T-cell (primary cell): ENCODE measurements at regions not wholly inside any gene's neighbourhood (a gene's known extent, or its start where the extent isn't known, plus 50 kb on each side); places are given as distances from the start of the nearest gene placed in this dataset.
"Not testable (repeated sequence)": the region's sequence is repeated elsewhere in the genome, so short reads cannot be mapped to it uniquely, and the experiment has no call there.

Experiments used
- ATAC-seq, 4 experiments: fragments of 200-7000 bp in 3 of 4; fragments of 150-1000 bp in 1 of 4; cut with Tn5 transposase; replicated peaks in 1 of 4; 1 replicate in 3 of 4; 2 replicates in 1 of 4; pipeline ENCODE4 v1.10.0; 2021; ENCODE audit warnings: moderate library complexity in 3 of 4, mild to moderate bottlenecking in 2 of 4, moderate number of reproducible peaks in 1 of 4
- CTCF ChIA-PET, 2 donors: fragments of 300-600 bp; sonication (Branson Sonifier 250); formaldehyde crosslinking; loops; one replicate each; lab custom pipeline; 2022; ENCODE audit warnings: antibody characterized with exemption in 2 of 2; lab: Charles Lee
- POLR2A ChIA-PET, 2 donors: fragments of 300-600 bp; sonication (Branson Sonifier 250); formaldehyde crosslinking; loops; one replicate each; lab custom pipeline; 2022; ENCODE audit warnings: antibody characterized with exemption in 2 of 2; lab: Charles Lee
- DNase-seq, 35 experiments: peaks; one replicate each; pipeline versions ENCODE4 v3.0.0 to v3.0.0-alpha.2; 2013 to 2023
- H3K27ac ChIP-seq: one replicate; pipeline ENCODE4 v1.5.1; 2013; ENCODE audit warnings: low read length
- H3K27me3 ChIP-seq, 2 experiments: replicated peaks in 1 of 2; 1 replicate in 1 of 2; 2 replicates in 1 of 2; pipeline versions ENCODE4 v1.6.1 to v1.7.0; 2013; ENCODE audit warnings: low read length in 1 of 2, mixed read lengths in 1 of 2; ENCODE audit not compliant: control insufficient read depth in 2 of 2, insufficient read depth in 2 of 2; ENCODE audit errors: extremely low read depth in 1 of 2
- H3K36me3 ChIP-seq, 2 donors: 1 replicate in 1 of 2; 2 replicates in 1 of 2; pipeline versions ENCODE4 v1.6.1 to v1.7.0; 2013; ENCODE audit warnings: low read length in 1 of 2; ENCODE audit not compliant: control insufficient read depth in 2 of 2, insufficient read depth in 1 of 2; ENCODE audit errors: extremely low read depth in 1 of 2
- H3K4me1 ChIP-seq, 2 experiments: 1 replicate in 1 of 2; 2 replicates in 1 of 2; pipeline versions ENCODE4 v1.6.1 to v1.7.0; 2013; ENCODE audit warnings: low read length in 2 of 2, mixed read lengths in 1 of 2; ENCODE audit not compliant: insufficient read depth in 2 of 2, control insufficient read depth in 1 of 2; ENCODE audit errors: extremely low read depth in 1 of 2
- H3K4me3 ChIP-seq, 2 donors: 1 replicate in 1 of 2; 2 replicates in 1 of 2; pipeline versions ENCODE4 v1.5.1 to v1.7.0; 2013; ENCODE audit warnings: mild to moderate bottlenecking in 2 of 2, low read length in 1 of 2, moderate library complexity in 1 of 2; ENCODE audit not compliant: control insufficient read depth in 1 of 2; ENCODE audit errors: extremely low read depth in 1 of 2
- H3K9me3 ChIP-seq: 2 replicates; pipeline ENCODE4 v1.7.0; 2013
- H3K27ac Mint-ChIP-seq, 2 donors: one replicate each; pipeline ENCODE4 v1.8.0; 2020 to 2021; ENCODE audit warnings: mild to moderate bottlenecking in 2 of 2, mixed read lengths in 2 of 2
- H3K27me3 Mint-ChIP-seq, 2 donors: one replicate each; pipeline ENCODE4 v1.8.0; 2021 to 2022; ENCODE audit warnings: mixed read lengths in 2 of 2
- H3K36me3 Mint-ChIP-seq: one replicate; pipeline ENCODE4 v1.8.0; 2021; ENCODE audit warnings: mixed read lengths
- H3K4me1 Mint-ChIP-seq, 3 donors: one replicate each; pipeline ENCODE4 v1.8.0; 2020 to 2022; ENCODE audit warnings: mixed read lengths in 3 of 3, mild to moderate bottlenecking in 1 of 3
- H3K4me3 Mint-ChIP-seq, 3 donors: one replicate each; pipeline ENCODE4 v1.8.0; 2020 to 2022; ENCODE audit warnings: mild to moderate bottlenecking in 3 of 3, mixed read lengths in 3 of 3, moderate library complexity in 3 of 3
- H3K9me3 Mint-ChIP-seq, 3 donors: one replicate each; pipeline ENCODE4 v1.8.0; 2020 to 2022; ENCODE audit warnings: mixed read lengths in 3 of 3
- WGBS: methylation state at CpG from one replicate; pipeline ENCODE4 v1.1.5; 2013; ENCODE audit warnings: missing lambda C conversion rate; ENCODE audit not compliant: insufficient coverage; 5-methylcytosine and 5-hydroxymethylcytosine counted together

DNA sequence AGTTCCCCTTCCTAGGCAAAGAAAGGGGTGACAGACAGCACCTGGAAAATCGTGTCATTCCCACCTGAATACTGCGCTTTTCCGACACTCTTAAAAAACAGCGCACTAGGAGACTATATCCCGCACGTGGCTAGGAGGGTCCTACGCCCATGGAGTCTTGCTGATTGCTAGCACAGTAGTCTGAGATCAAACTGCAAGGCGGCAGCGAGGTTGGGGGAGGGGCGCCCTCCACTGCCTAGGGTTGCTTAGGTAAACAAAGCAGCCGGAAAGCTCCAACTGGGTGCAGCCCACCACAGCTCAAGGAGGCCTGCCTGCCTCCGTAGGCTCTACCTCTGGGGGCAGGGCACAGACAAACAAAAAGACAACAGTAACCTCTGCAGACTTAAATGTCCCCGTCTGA lies 367.5 kb downstream of the PRR16 start:
- H3K4me1 ChIP-seq, H3K36me3 Mint-ChIP-seq, ATAC-seq, H3K27ac Mint-ChIP-seq, DNase-seq, H3K9me3 Mint-ChIP-seq, POLR2A ChIA-PET, H3K36me3 ChIP-seq, H3K27me3 ChIP-seq, H3K4me1 Mint-ChIP-seq, H3K27me3 Mint-ChIP-seq, H3K4me3 ChIP-seq, CTCF ChIA-PET, H3K27ac ChIP-seq, H3K9me3 ChIP-seq, H3K4me3 Mint-ChIP-seq: not testable (repeated sequence)
- whole genome bisulfite sequencing: 86% methylated on average over 10 of the region's 13 CpGs

DNA sequence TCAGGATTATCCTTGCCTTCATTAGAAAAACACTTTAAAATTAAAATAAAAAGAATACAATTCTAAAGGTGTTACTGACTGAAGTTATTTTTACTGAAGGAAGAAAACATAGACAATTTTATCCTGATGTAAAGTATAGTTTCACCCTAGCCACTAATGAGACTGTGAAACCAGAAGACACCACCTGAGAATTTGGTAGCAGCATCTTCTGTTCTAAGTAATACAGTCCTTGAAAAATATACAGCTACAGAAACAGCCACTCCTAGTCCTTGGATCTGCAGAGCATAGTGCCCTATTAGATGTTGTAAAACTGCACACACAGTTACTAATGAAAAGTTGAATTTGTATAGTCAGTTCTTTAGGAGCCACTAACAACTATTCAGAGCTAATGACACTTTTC lies 377.7 kb downstream of the PRR16 start:
- Histone ChIP-seq H3K36me3 (no peaks in the 10 kb centered on the region), H3K27me3 (no peaks in the 10 kb centered on the region), H3K4me1 (no peaks in the 10 kb centered on the region), H3K27ac (no peak overlapping the region), H3K4me3 (no peak overlapping the region), H3K9me3 (no peaks in the 10 kb centered on the region)
- Mint-ChIP-seq H3K9me3 (peaks cover 3 to 9% (median 5%) of the 10 kb centered on the region in 3 donors), H3K4me1 (no peaks in the 10 kb centered on the region), H3K36me3 (no peaks in the 10 kb centered on the region), H3K27ac (no peak overlapping the region), H3K4me3 (no peak overlapping the region), H3K27me3 (no peaks in the 10 kb centered on the region)
- no peak for DNase-seq
- POLR2A ChIA-PET: no interaction called here
- ATAC-seq: no peak
- CTCF ChIA-PET: no interaction called here

DNA sequence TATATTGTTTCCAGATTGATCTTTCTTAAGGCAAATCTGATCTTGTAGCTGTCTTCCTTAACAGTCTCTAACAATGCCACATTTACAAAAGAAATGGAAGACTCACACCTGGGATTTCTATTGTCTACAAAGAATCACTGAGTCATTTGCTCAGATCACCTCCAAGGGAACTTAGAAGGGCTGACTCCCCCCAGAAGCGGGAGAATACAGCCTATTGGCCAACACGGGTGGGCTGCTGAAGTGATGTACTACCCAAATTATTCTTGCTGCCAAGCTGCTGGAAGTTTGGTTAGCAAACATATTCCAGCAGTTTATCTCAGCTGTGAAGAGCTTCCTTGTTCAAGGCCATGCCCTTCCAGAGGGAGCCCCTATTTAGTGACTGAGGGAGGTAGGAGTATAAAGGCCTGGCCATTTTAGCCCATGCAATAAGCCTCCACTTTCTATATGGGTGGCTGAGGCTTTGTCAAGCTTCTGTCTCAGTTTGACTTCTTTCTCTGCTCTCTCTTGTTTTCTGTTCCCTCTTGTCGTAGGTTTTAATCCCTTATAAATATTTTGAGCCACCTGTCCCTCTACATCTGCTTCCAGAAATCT lies 379.4 kb downstream of the PRR16 start:
- no peak overlapping the region for H3K4me3 Mint-ChIP-seq
- Histone ChIP-seq H3K4me3 (no peak overlapping the region), H3K4me1 (no peaks in the 10 kb centered on the region), H3K9me3 (no peaks in the 10 kb centered on the region), H3K36me3 (no peaks in the 10 kb centered on the region), H3K27ac (no peak overlapping the region), H3K27me3 (no peaks in the 10 kb centered on the region)
- ChIA-PET CTCF (no interaction called here), POLR2A (no interaction called here)
- no peak for ATAC-seq
- H3K4me1 Mint-ChIP-seq: no peaks in the 10 kb centered on the region
- H3K36me3 Mint-ChIP-seq: no peaks in the 10 kb centered on the region
- no peak for DNase-seq
- H3K27me3 Mint-ChIP-seq: no peaks in the 10 kb centered on the region
- peaks cover 3 to 9% (median 6%) of the 10 kb centered on the region in 3 donors for H3K9me3 Mint-ChIP-seq
- WGBS: 72% methylated on average over 3 of the region's 3 CpGs
- no peak overlapping the region for H3K27ac Mint-ChIP-seq

GRCh38 chr5:120848883-120849282 lies 384.8 kb downstream of the PRR16 start:
- Histone ChIP-seq H3K36me3 (no peaks in the 10 kb centered on the region), H3K27ac (no peak overlapping the region), H3K4me3 (no peak overlapping the region), H3K4me1 (no peaks in the 10 kb centered on the region), H3K9me3 (no peaks in the 10 kb centered on the region), H3K27me3 (no peaks in the 10 kb centered on the region)
- peaks cover 3 to 12% (median 4%) of the 10 kb centered on the region in 3 donors for H3K9me3 Mint-ChIP-seq
- no peak overlapping the region for H3K27ac Mint-ChIP-seq
- no peak for ATAC-seq
- H3K4me3 Mint-ChIP-seq: no peak overlapping the region
- ChIA-PET CTCF (no interaction called here), POLR2A (no interaction called here)
- H3K4me1 Mint-ChIP-seq: no peaks in the 10 kb centered on the region
- no peak for DNase-seq
- 70% methylated on average over 1 of the region's 2 CpGs for WGBS
- no peaks in the 10 kb centered on the region for H3K36me3 Mint-ChIP-seq
- no peaks in the 10 kb centered on the region for H3K27me3 Mint-ChIP-seq

DNA sequence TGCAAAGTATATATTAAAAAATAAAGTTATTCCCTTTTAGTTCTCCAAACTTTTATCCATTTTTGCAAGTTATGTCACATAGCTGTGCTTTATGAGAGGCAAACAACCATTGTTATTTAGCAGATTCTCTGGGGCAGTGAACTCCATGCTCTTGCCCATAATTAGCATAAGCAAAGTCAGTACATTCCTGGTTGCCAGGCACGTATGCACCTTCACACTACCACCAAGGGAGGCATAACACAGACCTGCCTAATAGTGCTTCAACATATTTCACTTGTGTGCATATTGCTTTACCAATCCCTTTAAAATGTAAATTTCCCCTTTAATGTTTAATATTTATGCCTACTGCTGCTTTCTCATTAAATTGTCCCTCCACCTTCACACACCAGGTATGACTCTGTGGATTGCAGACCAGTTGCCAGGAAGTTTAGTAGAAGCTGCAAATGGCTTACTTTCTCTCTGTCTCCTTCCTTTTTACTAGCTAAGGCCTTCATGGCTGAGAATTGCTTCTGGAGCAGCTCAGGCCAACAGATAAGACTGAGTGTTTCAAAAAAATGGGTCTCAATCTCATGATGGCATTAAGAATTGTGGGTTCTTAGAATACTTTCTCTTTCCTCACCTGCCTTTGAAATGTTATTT lies 388.2 kb downstream of the PRR16 start:
- WGBS: no CpG with 5 or more reads among the region's 1 CpG
- Mint-ChIP-seq H3K27me3 (no peaks in the 10 kb centered on the region), H3K27ac (no peak overlapping the region), H3K4me1 (no peaks in the 10 kb centered on the region), H3K9me3 (peaks cover 3 to 12% (median 7%) of the 10 kb centered on the region in 3 donors), H3K4me3 (no peak overlapping the region), H3K36me3 (no peaks in the 10 kb centered on the region)
- DNase-seq: no peak
- ChIA-PET CTCF (no interaction called here), POLR2A (no interaction called here)
- no peak for ATAC-seq
- H3K9me3 ChIP-seq: no peaks in the 10 kb centered on the region
- no peak overlapping the region for H3K4me3 ChIP-seq
- H3K27me3 ChIP-seq: no peaks in the 10 kb centered on the region
- no peaks in the 10 kb centered on the region for H3K36me3 ChIP-seq
- H3K4me1 ChIP-seq: no peaks in the 10 kb centered on the region
- H3K27ac ChIP-seq: no peak overlapping the region

GRCh38 chr5:120866997-120867396 lies 402.9 kb downstream of the PRR16 start:
- Mint-ChIP-seq H3K27ac (no peak overlapping the region), H3K4me1 (no peaks in the 10 kb centered on the region), H3K36me3 (no peaks in the 10 kb centered on the region), H3K27me3 (no peaks in the 10 kb centered on the region), H3K9me3 (peaks cover 0 to 5% (median 4%) of the 10 kb centered on the region in 3 donors), H3K4me3 (no peak overlapping the region)
- H3K4me3 ChIP-seq: no peak overlapping the region
- POLR2A ChIA-PET: no interaction called here
- no peaks in the 10 kb centered on the region for H3K27me3 ChIP-seq
- ATAC-seq (no peak), DNase-seq (no peak)
- H3K9me3 ChIP-seq: no peaks in the 10 kb centered on the region
- H3K36me3 ChIP-seq: no peaks in the 10 kb centered on the region
- no peaks in the 10 kb centered on the region for H3K4me1 ChIP-seq
- CTCF ChIA-PET: no interaction called here
- WGBS: 80% methylated on average over 2 of the region's 7 CpGs
- H3K27ac ChIP-seq: no peak overlapping the region

GRCh38 chr5:120869831-120870230 lies 405.7 kb downstream of the PRR16 start:
- DNase-seq: no peak
- Mint-ChIP-seq H3K4me3 (no peak overlapping the region), H3K27ac (no peak overlapping the region), H3K36me3 (no peaks in the 10 kb centered on the region), H3K4me1 (no peaks in the 10 kb centered on the region), H3K9me3 (peaks cover 0 to 2% (median 0%) of the 10 kb centered on the region in 3 donors), H3K27me3 (no peaks in the 10 kb centered on the region)
- Histone ChIP-seq H3K36me3 (no peaks in the 10 kb centered on the region), H3K27ac (no peak overlapping the region), H3K27me3 (no peaks in the 10 kb centered on the region), H3K9me3 (no peaks in the 10 kb centered on the region), H3K4me3 (no peak overlapping the region), H3K4me1 (no peaks in the 10 kb centered on the region)
- ChIA-PET CTCF (no interaction called here), POLR2A (no interaction called here)
- no peak for ATAC-seq
- WGBS: no CpG with 5 or more reads among the region's 1 CpG
